Stimulated activated naive B cell treated with anti-CD40 and anti-IgM and Interleukin-4, amounts not matched to agents 10 μg/mL and 1 μg/mL and 100 μg/mL, for 72 hours (primary cell): ENCODE measurements at regions not wholly inside any gene's neighbourhood (a gene's known extent, or its start where the extent isn't known, plus 50 kb on each side); places are given as distances from the start of the nearest gene placed in this dataset.
A peak's percentile ranks its signal among the peaks of the same experiment; 100 is the strongest.

ENCODE experiments used
- ATAC-seq, 2 donors: fragments of 150-1000 bp; cut with Tn5 transposase; replicated peaks; 2 replicates each; pipeline ENCODE4 v1.10.0; 2021; ENCODE audit warnings: moderate library complexity in 1 of 2
- DNase-seq: peaks from one replicate; pipeline ENCODE4 v3.0.0; 2021
- H3K27ac Mint-ChIP-seq: one replicate; pipeline ENCODE4 v1.8.0; 2022; ENCODE audit warnings: mild to moderate bottlenecking, mixed read lengths
- H3K27me3 Mint-ChIP-seq, 2 donors: one replicate each; pipeline ENCODE4 v1.8.0; 2022; ENCODE audit warnings: mixed read lengths in 2 of 2
- H3K36me3 Mint-ChIP-seq, 2 donors: one replicate each; pipeline ENCODE4 v1.8.0; 2022; ENCODE audit warnings: mixed read lengths in 2 of 2, mild to moderate bottlenecking in 1 of 2
- H3K4me1 Mint-ChIP-seq, 2 donors: one replicate each; pipeline ENCODE4 v1.8.0; 2022; ENCODE audit warnings: mixed read lengths in 2 of 2, mild to moderate bottlenecking in 1 of 2
- H3K4me3 Mint-ChIP-seq, 2 donors: one replicate each; pipeline ENCODE4 v1.8.0; 2022; ENCODE audit warnings: mild to moderate bottlenecking in 2 of 2, mixed read lengths in 2 of 2, moderate library complexity in 1 of 2
- H3K9me3 Mint-ChIP-seq, 2 donors: one replicate each; pipeline ENCODE4 v1.8.0; 2022; ENCODE audit warnings: mixed read lengths in 2 of 2, mild to moderate bottlenecking in 1 of 2

- Mint-ChIP-seq H3K27ac (no peak overlapping the region), H3K4me1 (no peaks in the 10 kb centered on the region), H3K36me3 (peaks cover 0 to 1% of the 10 kb centered on the region in 2 donors), H3K9me3 (peaks cover 7 to 8% of the 10 kb centered on the region in 2 donors), H3K4me3 (no peak overlapping the region), H3K27me3 (peaks cover 0 to 16% of the 10 kb centered on the region in 2 donors)
- no peak for DNase-seq
- ATAC-seq, result no peak
Observed at GRCh38 chr18:77572537-77572936, 322.9 kb downstream of the GALR1 start.

GRCh38 chr18:77573571-77573970 is 323.9 kb downstream of the GALR1 start:
- Mint-ChIP-seq H3K9me3 (peaks cover 4 to 5% of the 10 kb centered on the region in 2 donors), H3K27ac (no peak overlapping the region), H3K4me3 (no peak overlapping the region), H3K27me3 (peaks cover 0 to 16% of the 10 kb centered on the region in 2 donors), H3K36me3 (no peaks in the 10 kb centered on the region), H3K4me1 (no peaks in the 10 kb centered on the region)
- DNase-seq, result no peak
- ATAC-seq, result no peak

- Mint-ChIP-seq H3K4me3 (no peak overlapping the region), H3K27me3 (no peaks in the 10 kb centered on the region), H3K4me1 (no peaks in the 10 kb centered on the region), H3K27ac (no peak overlapping the region), H3K9me3 (peaks cover 0 to 2% of the 10 kb centered on the region in 2 donors), H3K36me3 (no peaks in the 10 kb centered on the region)
- ATAC-seq, result no peak
- no peak for DNase-seq
Observed at GRCh38 chr18:77590943-77591515, 341.4 kb downstream of the GALR1 start.

- H3K4me3 Mint-ChIP-seq, result no peak overlapping the region
- ATAC-seq (no peak), DNase-seq (no peak)
- H3K27me3 Mint-ChIP-seq, result no peaks in the 10 kb centered on the region
- H3K27ac Mint-ChIP-seq, result no peak overlapping the region
- H3K36me3 Mint-ChIP-seq, result no peaks in the 10 kb centered on the region
- H3K9me3 Mint-ChIP-seq, result no peaks in the 10 kb centered on the region
- no peaks in the 10 kb centered on the region for H3K4me1 Mint-ChIP-seq
Observed at GRCh38 chr18:77597726-77598125, 348.1 kb downstream of the GALR1 start.

GRCh38 chr18:77600674-77601073 is 351.0 kb downstream of the GALR1 start:
- ATAC-seq, result peak in 1 of 2 donors; percentile 23

GRCh38 chr18:77601567-77601966 is 351.9 kb downstream of the GALR1 start:
- Mint-ChIP-seq H3K36me3 (no peaks in the 10 kb centered on the region), H3K4me3 (no peak overlapping the region), H3K9me3 (no peaks in the 10 kb centered on the region), H3K4me1 (no peaks in the 10 kb centered on the region), H3K27ac (no peak overlapping the region), H3K27me3 (peaks cover 0 to 2% of the 10 kb centered on the region in 2 donors)
- ATAC-seq, result no peak
- DNase-seq, result no peak

More at GRCh38 chr18:77600674-77601073, 351.0 kb downstream of the GALR1 start:
- Mint-ChIP-seq H3K27ac (no peak overlapping the region), H3K9me3 (no peaks in the 10 kb centered on the region), H3K4me1 (no peaks in the 10 kb centered on the region), H3K27me3 (no peaks in the 10 kb centered on the region), H3K4me3 (no peak overlapping the region), H3K36me3 (no peaks in the 10 kb centered on the region)
- no peak for DNase-seq

GRCh38 chr18:77607087-77607486 is 357.4 kb downstream of the GALR1 start:
- no peak overlapping the region for H3K4me3 Mint-ChIP-seq
- H3K4me1 Mint-ChIP-seq, result no peaks in the 10 kb centered on the region
- no peak overlapping the region for H3K27ac Mint-ChIP-seq
- DNase-seq (no peak), ATAC-seq (no peak)
- peaks cover 0 to 4% of the 10 kb centered on the region in 2 donors for H3K27me3 Mint-ChIP-seq
- H3K9me3 Mint-ChIP-seq, result no peaks in the 10 kb centered on the region
- H3K36me3 Mint-ChIP-seq, result no peaks in the 10 kb centered on the region

GRCh38 chr18:77608807-77609206 is 359.2 kb downstream of the GALR1 start:
- DNase-seq (no peak), ATAC-seq (no peak)
- Mint-ChIP-seq H3K27ac (no peak overlapping the region), H3K27me3 (peaks cover 0 to 4% of the 10 kb centered on the region in 2 donors), H3K36me3 (no peaks in the 10 kb centered on the region), H3K4me1 (no peaks in the 10 kb centered on the region), H3K4me3 (no peak overlapping the region), H3K9me3 (no peaks in the 10 kb centered on the region)

GRCh38 chr18:77617694-77618093 is 368.0 kb downstream of the GALR1 start:
- H3K9me3 Mint-ChIP-seq, result peaks cover 0 to 2% of the 10 kb centered on the region in 2 donors
- H3K27me3 Mint-ChIP-seq, result peaks cover 6 to 7% of the 10 kb centered on the region in 2 donors
- no peak for DNase-seq
- no peak overlapping the region for H3K4me3 Mint-ChIP-seq
- H3K27ac Mint-ChIP-seq, result no peak overlapping the region
- H3K36me3 Mint-ChIP-seq, result no peaks in the 10 kb centered on the region
- H3K4me1 Mint-ChIP-seq, result no peaks in the 10 kb centered on the region
- no peak for ATAC-seq

- Mint-ChIP-seq H3K27me3 (peaks cover 7 to 10% of the 10 kb centered on the region in 2 donors), H3K4me3 (no peak overlapping the region), H3K36me3 (no peaks in the 10 kb centered on the region), H3K27ac (no peak overlapping the region), H3K4me1 (no peaks in the 10 kb centered on the region), H3K9me3 (peaks cover 0 to 2% of the 10 kb centered on the region in 2 donors)
- DNase-seq, result no peak
- ATAC-seq, result no peak
Observed at GRCh38 chr18:77619525-77619924, 369.9 kb downstream of the GALR1 start.

- no peaks in the 10 kb centered on the region for H3K36me3 Mint-ChIP-seq
- H3K27me3 Mint-ChIP-seq, result peaks cover 0 to 5% of the 10 kb centered on the region in 2 donors
- ATAC-seq, result no peak
- no peak overlapping the region for H3K4me3 Mint-ChIP-seq
- H3K4me1 Mint-ChIP-seq, result no peaks in the 10 kb centered on the region
- H3K9me3 Mint-ChIP-seq, result peaks cover 0 to 2% of the 10 kb centered on the region in 2 donors
- no peak for DNase-seq
- H3K27ac Mint-ChIP-seq, result no peak overlapping the region
Observed at GRCh38 chr18:77622009-77622692, 372.5 kb downstream of the GALR1 start.

- DNase-seq (no peak), ATAC-seq (peak in 1 of 2 donors; percentile 34)
- H3K36me3 Mint-ChIP-seq, result no peaks in the 10 kb centered on the region
- no peak overlapping the region for H3K4me3 Mint-ChIP-seq
- H3K4me1 Mint-ChIP-seq, result no peaks in the 10 kb centered on the region
- H3K27ac Mint-ChIP-seq, result no peak overlapping the region
- H3K9me3 Mint-ChIP-seq, result peaks cover 0 to 3% of the 10 kb centered on the region in 2 donors
- H3K27me3 Mint-ChIP-seq, result peaks cover 0 to 3% of the 10 kb centered on the region in 2 donors
Observed at GRCh38 chr18:77632758-77633157, 383.1 kb downstream of the GALR1 start.

- H3K27me3 Mint-ChIP-seq, result peaks cover 0 to 3% of the 10 kb centered on the region in 2 donors
- H3K36me3 Mint-ChIP-seq, result no peaks in the 10 kb centered on the region
- peaks cover 0 to 3% of the 10 kb centered on the region in 2 donors for H3K9me3 Mint-ChIP-seq
- ATAC-seq (no peak), DNase-seq (no peak)
- no peak overlapping the region for H3K27ac Mint-ChIP-seq
- no peaks in the 10 kb centered on the region for H3K4me1 Mint-ChIP-seq
- no peak overlapping the region for H3K4me3 Mint-ChIP-seq
Observed at GRCh38 chr18:77634494-77634893, 384.8 kb downstream of the GALR1 start.

GRCh38 chr18:77635451-77635850 is 385.8 kb downstream of the GALR1 start:
- Mint-ChIP-seq H3K27ac (no peak overlapping the region), H3K4me3 (no peak overlapping the region), H3K27me3 (peaks cover 0 to 3% of the 10 kb centered on the region in 2 donors)

GRCh38 chr18:77635858-77636257 is 386.2 kb downstream of the GALR1 start:
- peaks cover 4 to 6% of the 10 kb centered on the region in 2 donors for H3K9me3 Mint-ChIP-seq
- DNase-seq (no peak), ATAC-seq (no peak)
- no peaks in the 10 kb centered on the region for H3K36me3 Mint-ChIP-seq
- no peak overlapping the region for H3K27ac Mint-ChIP-seq
- H3K27me3 Mint-ChIP-seq, result peaks cover 0 to 3% of the 10 kb centered on the region in 2 donors
- H3K4me3 Mint-ChIP-seq, result no peak overlapping the region
- no peaks in the 10 kb centered on the region for H3K4me1 Mint-ChIP-seq

More at GRCh38 chr18:77635451-77635850, 385.8 kb downstream of the GALR1 start:
- H3K9me3 Mint-ChIP-seq, result peaks cover 4 to 5% of the 10 kb centered on the region in 2 donors
- no peak for DNase-seq
- no peaks in the 10 kb centered on the region for H3K36me3 Mint-ChIP-seq
- H3K4me1 Mint-ChIP-seq, result no peaks in the 10 kb centered on the region
- ATAC-seq, result no peak
